GM12874 (cell line): ENCODE measurements at regions not wholly inside any gene's neighbourhood (a gene's known extent, or its start where the extent isn't known, plus 50 kb on each side); places are given as distances from the start of the nearest gene placed in this dataset.

Experiments used
- CTCF ChIP-seq: IDR thresholded peaks from 2 replicates; pipeline ENCODE4 v1.5.1; 2011; ENCODE audit warnings: low read depth, mild to moderate bottlenecking, control low read depth, low read length, moderate library complexity; ENCODE audit not compliant: insufficient read depth

GRCh38 chr1:104765085-104765484 is 1015.4 kb downstream of the AMY1C start:
- TF ChIP-seq CTCF: no peak

GRCh38 chr1:104768466-104768865 is 1018.8 kb downstream of the AMY1C start:
- TF ChIP-seq CTCF: no peak

- peak; percentile 62 for TF ChIP-seq CTCF
Observed at GRCh38 chr1:104780470-104781078, 1030.9 kb downstream of the AMY1C start.

GRCh38 chr1:104785575-104786187 is 1036.0 kb downstream of the AMY1C start:
- no peak for TF ChIP-seq CTCF

- no peak for TF ChIP-seq CTCF
Observed at GRCh38 chr1:104787866-104788510, 1038.3 kb downstream of the AMY1C start.

GRCh38 chr1:104791030-104791429 is 1041.3 kb downstream of the AMY1C start:
- TF ChIP-seq CTCF: no peak

- no peak for TF ChIP-seq CTCF
Observed at GRCh38 chr1:104794035-104794434, 1044.3 kb downstream of the AMY1C start.
